ENCODE measurements at regions not wholly inside any gene's neighbourhood (a gene's known extent, or its start where the extent isn't known, plus 50 kb on each side); places are given as distances from the start of the nearest gene placed in this dataset.

- no peaks in the 10 kb centered on the region for H3K36me3 ChIP-seq (ENCODE audit: control insufficient read depth in 4 of 4, insufficient read depth in 3 of 4, low read depth in 1 of 4, low read length in 3 of 4)
- H3K4me1 ChIP-seq (ENCODE audit: control insufficient read depth in 4 of 4, insufficient read depth in 4 of 4, low read length in 3 of 4), result peaks cover 0 to 2% (median 0%) of the 10 kb centered on the region in 4 donors
- TF ChIP-seq RXRA (IDR thresholded peaks at IDR 0.05) (no peak), EGR1 (IDR thresholded peaks at IDR 0.05; ENCODE audit: low read depth in 2 of 2) (no peak), HNF4G (IDR thresholded peaks at IDR 0.05) (no peak), GABPA (IDR thresholded peaks at IDR 0.05 in 1 of 2, conservative IDR thresholded peaks at IDR 0.05 in 1 of 2) (no peak), NR2F2 (IDR thresholded peaks at IDR 0.05) (no peak), RAD21 (IDR thresholded peaks at IDR 0.05) (no peak), MAX (IDR thresholded peaks at IDR 0.05) (no peak), ATF3 (IDR thresholded peaks at IDR 0.05) (no peak), REST (IDR thresholded peaks at IDR 0.05) (no peak), FOXA1 (IDR thresholded peaks at IDR 0.05) (no peak), SP1 (IDR thresholded peaks at IDR 0.05) (no peak), HNF4A (conservative IDR thresholded peaks at IDR 0.05) (no peak), TAF1 (conservative IDR thresholded peaks at IDR 0.05) (no peak), ZBTB33 (IDR thresholded peaks at IDR 0.05) (no peak), JUND (IDR thresholded peaks at IDR 0.05) (no peak), CTCF (IDR thresholded peaks at IDR 0.05; ENCODE audit: low read depth, low read length, missing input control) (no peak), FOXA2 (IDR thresholded peaks at IDR 0.05) (no peak), YY1 (IDR thresholded peaks at IDR 0.05) (no peak)
- no peak overlapping the region for H3K27ac ChIP-seq (ENCODE audit: low read depth in 1 of 2, low read length in 2 of 2)
- no peak overlapping the region for H3K4me3 ChIP-seq (ENCODE audit: low read depth in 1 of 3, low read length in 3 of 3)
- 91% methylated on average over 2 of the region's 2 CpGs for WGBS
- no peak overlapping the region for H3K9ac ChIP-seq (ENCODE audit: low read depth in 1 of 2, low read length in 2 of 2)
- H3K27me3 ChIP-seq (ENCODE audit: control insufficient read depth in 4 of 4, insufficient read depth in 4 of 4, low read length in 3 of 4), result no peaks in the 10 kb centered on the region
- DNase-seq (ENCODE audit: low spot score), result no peak
- H3K9me3 ChIP-seq (ENCODE audit: control insufficient read depth in 4 of 4, low read length in 3 of 4), result no peaks in the 10 kb centered on the region
Observed at GRCh38 chr4:119736559-119736958, 108.0 kb upstream of the PDE5A start.
